ENCODE measurements at regions not wholly inside any gene's neighbourhood (a gene's known extent, or its start where the extent isn't known, plus 50 kb on each side); places are given as distances from the start of the nearest gene placed in this dataset.

DNA sequence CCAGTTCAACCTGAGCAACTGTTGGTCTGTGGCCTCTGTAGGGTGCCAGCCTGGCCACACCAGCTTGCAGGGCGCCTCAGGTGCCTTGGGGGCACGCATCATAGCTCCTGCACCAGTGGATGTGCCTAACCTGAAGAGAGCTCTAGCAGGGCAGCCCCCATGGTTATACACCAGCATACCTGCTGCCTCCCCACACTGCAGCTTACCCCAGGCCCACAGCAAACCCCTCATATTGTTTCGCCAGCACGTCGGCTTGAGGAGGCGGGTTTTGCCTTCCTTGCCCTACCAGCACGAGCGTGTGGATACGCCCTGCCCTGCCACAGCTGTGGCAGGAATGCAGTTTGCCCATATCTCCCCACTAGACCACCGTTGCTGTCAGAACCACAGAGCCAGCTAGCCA lies 435.9 kb downstream of the SLCO4C1 start:
- Histone ChIP-seq H3K18ac (ENCODE audit: extremely low read depth, low read length) (no peak overlapping the region), H3K79me2 (ENCODE audit: control insufficient read depth in 1 of 2, insufficient read depth in 2 of 2, low read length in 2 of 2) (no peaks in the 10 kb centered on the region), H3K36me3 (ENCODE audit: control insufficient read depth in 2 of 4, insufficient read depth in 4 of 4, low read length in 3 of 4) (no peaks in the 10 kb centered on the region), H2BK120ac (replicated peaks; ENCODE audit: low read depth, low read length) (no peak overlapping the region), H4K5ac (ENCODE audit: insufficient read length, low read depth, low read length) (no peak overlapping the region), H3K4ac (replicated peaks; ENCODE audit: insufficient read length, low read depth, low read length) (no peak overlapping the region), H4K20me1 (replicated peaks in 1 of 2; ENCODE audit: control insufficient read depth in 1 of 2, insufficient read depth in 2 of 2, low read length in 2 of 2) (no peaks in the 10 kb centered on the region), H2AFZ (ENCODE audit: low read length) (no peak overlapping the region), H2BK12ac (ENCODE audit: low read depth, low read length) (no peak overlapping the region), H3K27ac (ENCODE audit: low read depth, low read length) (no peak overlapping the region), H3K4me1 (replicated peaks in 1 of 4; ENCODE audit: control insufficient read depth in 3 of 4, insufficient read depth in 4 of 4, low read length in 3 of 4) (no peaks in the 10 kb centered on the region), H3K23ac (ENCODE audit: insufficient read length) (no peak overlapping the region), H3K4me2 (ENCODE audit: insufficient read depth in 1 of 2, low read depth in 2 of 2, low read length in 2 of 2) (no peak overlapping the region), H3K79me1 (ENCODE audit: low read depth, low read length) (no peaks in the 10 kb centered on the region), H3K9ac (replicated peaks in 1 of 4; ENCODE audit: extremely low read depth in 1 of 4, low read depth in 3 of 4, low read length in 3 of 4) (no peak overlapping the region), H3K27me3 (replicated peaks in 1 of 4; ENCODE audit: control insufficient read depth in 3 of 4, extremely low read depth in 1 of 4, insufficient read depth in 3 of 4, low read length in 3 of 4) (no peaks in the 10 kb centered on the region), H3K14ac (ENCODE audit: insufficient read length) (no peak overlapping the region), H2BK5ac (ENCODE audit: low read depth, low read length) (no peak overlapping the region), H4K8ac (ENCODE audit: extremely low read depth, insufficient read depth, low read length) (no peak overlapping the region), H2BK20ac (ENCODE audit: low read length) (no peak overlapping the region), H2BK15ac (ENCODE audit: low read length) (no peak overlapping the region), H4K91ac (replicated peaks; ENCODE audit: insufficient read length, low read length) (no peak overlapping the region), H3K4me3 (ENCODE audit: extremely low read depth in 1 of 4, insufficient read depth in 2 of 4, low read depth in 3 of 4, low read length in 4 of 4) (no peak overlapping the region), H2AK5ac (ENCODE audit: low read depth, low read length) (no peak overlapping the region), H3K23me2 (ENCODE audit: low read depth, low read length) (no peaks in the 10 kb centered on the region), H3K56ac (replicated peaks; ENCODE audit: insufficient read length, low read depth, low read length) (no peak overlapping the region), H3K9me3 (ENCODE audit: insufficient read depth in 2 of 2, low read depth in 1 of 2, low read length in 1 of 2) (no peaks in the 10 kb centered on the region; a peak in 1 of 4 replicates)
- DNase-seq (ENCODE audit: low read depth in 1 of 2, low spot score in 2 of 2) (no peak), FAIRE-seq (no peak)
- CTCF ChIA-PET (ENCODE audit: partially characterized antibody): interaction anchor here (0.6 kb wide), 1 partner anchor 641 kb away, joined by 3 read pairs; no protein-coding TSS in a partner anchor
- WGBS, 2 experiments (ENCODE audit: extremely low coverage in 1 of 2, insufficient coverage in 1 of 2, insufficient read length in 1 of 2, insufficient replicate concordance in 2 of 2, low coverage in 1 of 2, low lambda C conversion rate in 2 of 2, missing lambda C conversion rate in 1 of 2): 93% methylated on average over 10 of the region's 10 CpGs; no CpG with 5 or more reads in 1 of the 2 experiments
- POLR2A ChIA-PET (ENCODE audit: partially characterized antibody): no interaction called here
- TF ChIP-seq SIRT6 (IDR thresholded peaks at IDR 0.05; ENCODE audit: low read length): no peak
- TF ChIP-seq FOSL1 (IDR thresholded peaks at IDR 0.05; ENCODE audit: insufficient read depth, low read depth, low read length): no peak

Data from H1 (cell line).